ENCODE measurements at regions not wholly inside any gene's neighbourhood (a gene's known extent, or its start where the extent isn't known, plus 50 kb on each side); places are given as distances from the start of the nearest gene placed in this dataset.
"Not testable (repeated sequence)": the region's sequence is repeated elsewhere in the genome, so short reads cannot be mapped to it uniquely, and the experiment has no call there.

GRCh38 chr1:90820745-90821144, 103.6 kb upstream of the BARHL2 start:
- no peaks in the 10 kb centered on the region for H3K4me1 ChIP-seq (replicated peaks in 1 of 2)
- in situ Hi-C loops (cut with MboI; ENCODE audit: low pct_unique_long_range_greater_than_20kb in 2 of 9, low sequenced_read_pairs in 9 of 9, unreplicated experiment in 9 of 9) = no loop called here
- no peak for ATAC-seq (replicated peaks in 6 of 8)
- 73 to 100% (median 94%) methylated on average over 2 of the region's 2 CpGs; no CpG with 5 or more reads in 3 of the 10 experiments for WGBS, 10 experiments
- H3K27ac ChIP-seq = no peak overlapping the region
- no peak overlapping the region for H3K4me3 ChIP-seq

GRCh38 chr1:90817399-90817798, 100.3 kb upstream of the BARHL2 start:
- H3K4me1 ChIP-seq (replicated peaks in 1 of 2) = no peaks in the 10 kb centered on the region
- no peak for ATAC-seq (replicated peaks in 6 of 8)
- WGBS, 10 experiments = 38 to 95% (median 60%) methylated on average over 1 to 3 of the region's 3 CpGs; no CpG with 5 or more reads in 4 of the 10 experiments
- in situ Hi-C loops (cut with MboI; ENCODE audit: low pct_unique_long_range_greater_than_20kb in 2 of 9, low sequenced_read_pairs in 9 of 9, unreplicated experiment in 9 of 9) = no loop called here
- no peak overlapping the region for H3K27ac ChIP-seq
- no peak overlapping the region for H3K4me3 ChIP-seq

GRCh38 chr1:90812237-90812636, 95.1 kb upstream of the BARHL2 start:
- ATAC-seq (replicated peaks in 6 of 8); H3K4me1 ChIP-seq (replicated peaks in 1 of 2); in situ Hi-C loops (cut with MboI; ENCODE audit: low pct_unique_long_range_greater_than_20kb in 2 of 9, low sequenced_read_pairs in 9 of 9, unreplicated experiment in 9 of 9); H3K4me3 ChIP-seq; H3K27ac ChIP-seq: not testable (repeated sequence)
- WGBS, 10 experiments = 17 to 100% (median 72%) methylated on average over 1 to 4 of the region's 6 CpGs; no CpG with 5 or more reads in 3 of the 10 experiments

GRCh38 chr1:90811444-90811950, 94.4 kb upstream of the BARHL2 start:
- in situ Hi-C loops (cut with MboI; ENCODE audit: low pct_unique_long_range_greater_than_20kb in 2 of 9, low sequenced_read_pairs in 9 of 9, unreplicated experiment in 9 of 9); H3K4me1 ChIP-seq (replicated peaks in 1 of 2); ATAC-seq (replicated peaks in 6 of 8); H3K4me3 ChIP-seq; H3K27ac ChIP-seq: not testable (repeated sequence)
- 0 to 100% (median 81%) methylated on average over 1 to 4 of the region's 5 CpGs; no CpG with 5 or more reads in 2 of the 10 experiments for WGBS, 10 experiments

- WGBS, 10 experiments = 20 to 100% (median 94%) methylated on average over 1 to 6 of the region's 6 CpGs; no CpG with 5 or more reads in 3 of the 10 experiments
- no peak overlapping the region for H3K4me3 ChIP-seq
- no peak for ATAC-seq (replicated peaks in 6 of 8)
- H3K27ac ChIP-seq = no peak overlapping the region
- in situ Hi-C loops (cut with MboI; ENCODE audit: low pct_unique_long_range_greater_than_20kb in 2 of 9, low sequenced_read_pairs in 9 of 9, unreplicated experiment in 9 of 9) = no loop called here
- H3K4me1 ChIP-seq (replicated peaks in 1 of 2) = no peaks in the 10 kb centered on the region
These were observed 93.6 kb upstream of the BARHL2 start for GRCh38 chr1:90810681-90811080.

GRCh38 chr1:90809996-90810395, 92.9 kb upstream of the BARHL2 start:
- WGBS, 10 experiments = 0 to 100% (median 75%) methylated on average over 1 to 3 of the region's 3 CpGs; no CpG with 5 or more reads in 3 of the 10 experiments
- in situ Hi-C loops (cut with MboI; ENCODE audit: low pct_unique_long_range_greater_than_20kb in 2 of 9, low sequenced_read_pairs in 9 of 9, unreplicated experiment in 9 of 9) = no loop called here
- ATAC-seq (replicated peaks in 6 of 8) = no peak
- H3K4me3 ChIP-seq = no peak overlapping the region
- no peak overlapping the region for H3K27ac ChIP-seq
- no peaks in the 10 kb centered on the region for H3K4me1 ChIP-seq (replicated peaks in 1 of 2)

GRCh38 chr1:90809093-90809492, 92.0 kb upstream of the BARHL2 start:
- Histone ChIP-seq H3K4me1 (replicated peaks in 1 of 2) (no peaks in the 10 kb centered on the region), H3K27ac (no peak overlapping the region), H3K4me3 (no peak overlapping the region)
- WGBS, 10 experiments = 0 to 47% (median 24%) methylated on average over 1 to 3 of the region's 3 CpGs
- in situ Hi-C loops (cut with MboI; ENCODE audit: low pct_unique_long_range_greater_than_20kb in 2 of 9, low sequenced_read_pairs in 9 of 9, unreplicated experiment in 9 of 9) = no loop called here
- no peak for ATAC-seq (replicated peaks in 6 of 8)

GRCh38 chr1:90807329-90807728, 90.2 kb upstream of the BARHL2 start:
- H3K4me3 ChIP-seq = no peak overlapping the region
- in situ Hi-C loops (cut with MboI; ENCODE audit: low pct_unique_long_range_greater_than_20kb in 2 of 9, low sequenced_read_pairs in 9 of 9, unreplicated experiment in 9 of 9) = no loop called here
- no peak for ATAC-seq (replicated peaks in 6 of 8)
- no peaks in the 10 kb centered on the region for H3K4me1 ChIP-seq (replicated peaks in 1 of 2)
- H3K27ac ChIP-seq = no peak overlapping the region

GRCh38 chr1:90802622-90803021, 85.5 kb upstream of the BARHL2 start:
- Histone ChIP-seq H3K4me3 (no peak overlapping the region), H3K4me1 (replicated peaks in 1 of 2) (no peaks in the 10 kb centered on the region), H3K27ac (no peak overlapping the region)
- in situ Hi-C loops (cut with MboI; ENCODE audit: low pct_unique_long_range_greater_than_20kb in 2 of 9, low sequenced_read_pairs in 9 of 9, unreplicated experiment in 9 of 9) = no loop called here
- ATAC-seq (replicated peaks in 6 of 8) = no peak
- WGBS, 10 experiments = 0 to 100% (median 100%) methylated on average over 1 of the region's 1 CpG; no CpG with 5 or more reads in 4 of the 10 experiments

- ATAC-seq (replicated peaks in 6 of 8) = no peak
- WGBS, 10 experiments = 17 to 73% (median 55%) methylated on average over 1 to 5 of the region's 6 CpGs; no CpG with 5 or more reads in 3 of the 10 experiments
- in situ Hi-C loops (cut with MboI; ENCODE audit: low pct_unique_long_range_greater_than_20kb in 2 of 9, low sequenced_read_pairs in 9 of 9, unreplicated experiment in 9 of 9) = no loop called here
These were observed 83.1 kb upstream of the BARHL2 start for GRCh38 chr1:90800012-90800717.

GRCh38 chr1:90799326-90799725, 82.2 kb upstream of the BARHL2 start:
- Histone ChIP-seq H3K27ac (no peak overlapping the region), H3K4me3 (no peak overlapping the region), H3K4me1 (replicated peaks in 1 of 2) (no peaks in the 10 kb centered on the region)
- 81 to 97% (median 94%) methylated on average over 4 to 8 of the region's 8 CpGs; no CpG with 5 or more reads in 1 of the 10 experiments for WGBS, 10 experiments
- no peak for ATAC-seq (replicated peaks in 6 of 8)
- in situ Hi-C loops (cut with MboI; ENCODE audit: low pct_unique_long_range_greater_than_20kb in 2 of 9, low sequenced_read_pairs in 9 of 9, unreplicated experiment in 9 of 9) = no loop called here

More at GRCh38 chr1:90800012-90800717, 83.1 kb upstream of the BARHL2 start:
- no peaks in the 10 kb centered on the region for H3K4me1 ChIP-seq (replicated peaks in 1 of 2)
- no peak overlapping the region for H3K27ac ChIP-seq
- no peak overlapping the region for H3K4me3 ChIP-seq

- ATAC-seq (replicated peaks in 6 of 8) = no peak
- Histone ChIP-seq H3K4me3 (no peak overlapping the region), H3K4me1 (replicated peaks in 1 of 2) (no peaks in the 10 kb centered on the region), H3K27ac (no peak overlapping the region)
- in situ Hi-C loops (cut with MboI; ENCODE audit: low pct_unique_long_range_greater_than_20kb in 2 of 9, low sequenced_read_pairs in 9 of 9, unreplicated experiment in 9 of 9) = no loop called here
- WGBS, 10 experiments = 16 to 100% (median 49%) methylated on average over 2 of the region's 2 CpGs; no CpG with 5 or more reads in 1 of the 10 experiments
These were observed 81.8 kb upstream of the BARHL2 start for GRCh38 chr1:90798883-90799282.

GRCh38 chr1:90798344-90798743, 81.2 kb upstream of the BARHL2 start:
- 14 to 100% (median 79%) methylated on average over 1 of the region's 1 CpG; no CpG with 5 or more reads in 2 of the 10 experiments for WGBS, 10 experiments
- in situ Hi-C loops (cut with MboI; ENCODE audit: low pct_unique_long_range_greater_than_20kb in 2 of 9, low sequenced_read_pairs in 9 of 9, unreplicated experiment in 9 of 9) = no loop called here
- ATAC-seq (replicated peaks in 6 of 8) = no peak
- Histone ChIP-seq H3K4me3 (no peak overlapping the region), H3K27ac (no peak overlapping the region), H3K4me1 (replicated peaks in 1 of 2) (no peaks in the 10 kb centered on the region)

GRCh38 chr1:90795431-90795830, 78.3 kb upstream of the BARHL2 start:
- H3K4me3 ChIP-seq = no peak overlapping the region
- no peak for ATAC-seq (replicated peaks in 6 of 8)
- no peak overlapping the region for H3K27ac ChIP-seq
- in situ Hi-C loops (cut with MboI; ENCODE audit: low pct_unique_long_range_greater_than_20kb in 2 of 9, low sequenced_read_pairs in 9 of 9, unreplicated experiment in 9 of 9) = no loop called here
- no peaks in the 10 kb centered on the region for H3K4me1 ChIP-seq (replicated peaks in 1 of 2)
- WGBS, 10 experiments = 0 to 75% (median 43%) methylated on average over 2 of the region's 2 CpGs; no CpG with 5 or more reads in 3 of the 10 experiments

Data from motor neuron (in vitro differentiated cells).